ENCODE measurements at regions not wholly inside any gene's neighbourhood (a gene's known extent, or its start where the extent isn't known, plus 50 kb on each side); places are given as distances from the start of the nearest gene placed in this dataset.

DNA sequence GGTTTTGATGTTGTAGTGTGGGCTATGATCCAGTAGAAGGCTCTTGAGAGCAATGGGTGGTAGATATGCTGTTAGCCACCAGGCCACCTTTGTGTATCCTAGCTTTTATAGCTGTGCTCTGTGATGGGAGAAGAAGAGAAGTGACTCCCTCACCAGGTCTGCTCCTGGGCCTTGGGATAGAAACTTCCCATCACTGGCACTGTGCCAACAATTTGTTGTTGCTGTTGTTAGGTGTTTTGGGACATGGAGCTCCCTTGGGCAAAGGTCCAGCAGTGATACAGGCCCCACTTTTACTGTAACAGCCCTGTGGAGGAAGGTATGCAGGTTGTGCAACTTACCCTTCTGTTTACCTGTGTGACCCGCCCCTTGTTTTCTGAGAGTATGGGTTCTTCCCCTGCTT lies 570.9 kb upstream of the GRIN3A start:
- TF ChIP-seq, protein P1, sequence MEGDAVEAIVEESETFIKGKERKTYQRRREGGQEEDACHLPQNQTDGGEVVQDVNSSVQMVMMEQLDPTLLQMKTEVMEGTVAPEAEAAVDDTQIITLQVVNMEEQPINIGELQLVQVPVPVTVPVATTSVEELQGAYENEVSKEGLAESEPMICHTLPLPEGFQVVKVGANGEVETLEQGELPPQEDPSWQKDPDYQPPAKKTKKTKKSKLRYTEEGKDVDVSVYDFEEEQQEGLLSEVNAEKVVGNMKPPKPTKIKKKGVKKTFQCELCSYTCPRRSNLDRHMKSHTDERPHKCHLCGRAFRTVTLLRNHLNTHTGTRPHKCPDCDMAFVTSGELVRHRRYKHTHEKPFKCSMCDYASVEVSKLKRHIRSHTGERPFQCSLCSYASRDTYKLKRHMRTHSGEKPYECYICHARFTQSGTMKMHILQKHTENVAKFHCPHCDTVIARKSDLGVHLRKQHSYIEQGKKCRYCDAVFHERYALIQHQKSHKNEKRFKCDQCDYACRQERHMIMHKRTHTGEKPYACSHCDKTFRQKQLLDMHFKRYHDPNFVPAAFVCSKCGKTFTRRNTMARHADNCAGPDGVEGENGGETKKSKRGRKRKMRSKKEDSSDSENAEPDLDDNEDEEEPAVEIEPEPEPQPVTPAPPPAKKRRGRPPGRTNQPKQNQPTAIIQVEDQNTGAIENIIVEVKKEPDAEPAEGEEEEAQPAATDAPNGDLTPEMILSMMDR (IDR thresholded peaks at IDR 0.05) = no peak
- TF ChIP-seq POLR2A (IDR thresholded peaks at IDR 0.05) (no peak), EP300 (IDR thresholded peaks at IDR 0.05) (no peak), POLR2AphosphoS5 (IDR thresholded peaks at IDR 0.05) (no peak)
